HEK293T (cell line): ENCODE measurements at regions not wholly inside any gene's neighbourhood (a gene's known extent, or its start where the extent isn't known, plus 50 kb on each side); places are given as distances from the start of the nearest gene placed in this dataset.
"Not testable (repeated sequence)": the region's sequence is repeated elsewhere in the genome, so short reads cannot be mapped to it uniquely, and the experiment has no call there.

Source experiments
- CTCF ChIA-PET: fragments of 350-600 bp; formaldehyde crosslinking; extraction: SDS; loops from one replicate; lab custom pipeline; 2021; ENCODE audit warnings: antibody characterized with exemption, inconsistent platforms; lab: Yijun Ruan, JAX
- POLR2A ChIA-PET: fragments of 350-600 bp; formaldehyde crosslinking; extraction: SDS; loops from one replicate; lab custom pipeline; 2020; ENCODE audit warnings: antibody characterized with exemption, inconsistent platforms; lab: Yijun Ruan, JAX
- DNase-seq: peaks from one replicate; pipeline ENCODE4 v3.0.0; 2012; ENCODE audit warnings: mixed read lengths; ENCODE audit errors: extremely low spot score
- ARNT ChIP-seq: fragments of 450-650 bp; IDR thresholded peaks from 2 replicates; pipeline ENCODE4 v1.6.1; 2017; ENCODE audit warnings: mild to moderate bottlenecking
- BHLHE40 ChIP-seq: fragments of 450-650 bp; IDR thresholded peaks from 2 replicates; pipeline ENCODE4 v1.6.1; 2016; ENCODE audit warnings: mild to moderate bottlenecking, moderate library complexity, borderline replicate concordance
- CTBP1 ChIP-seq: fragments of 450-650 bp; IDR thresholded peaks from 2 replicates; pipeline ENCODE4 v1.6.1; 2016; ENCODE audit warnings: borderline replicate concordance
- ELF4 ChIP-seq: fragments of 450-650 bp; IDR thresholded peaks from 2 replicates; pipeline ENCODE4 v1.6.1; 2017; ENCODE audit warnings: antibody characterized with exemption
- FOXA1 ChIP-seq: fragments of 450-650 bp; IDR thresholded peaks from 2 replicates; pipeline ENCODE4 v1.6.1; 2016; ENCODE audit warnings: mild to moderate bottlenecking
- FOXK2 ChIP-seq: fragments of 450-650 bp; IDR thresholded peaks from 2 replicates; pipeline ENCODE4 v1.6.1; 2016; ENCODE audit warnings: mild to moderate bottlenecking
- FOXM1 ChIP-seq: fragments of 450-650 bp; IDR thresholded peaks from 2 replicates; pipeline ENCODE4 v1.6.1; 2017; ENCODE audit warnings: mild to moderate bottlenecking, borderline replicate concordance
- HDGF ChIP-seq: fragments of 450-650 bp; IDR thresholded peaks from 2 replicates; pipeline ENCODE4 v1.6.1; 2017; ENCODE audit warnings: antibody characterized with exemption, borderline replicate concordance
- L3MBTL2 ChIP-seq: fragments of 450-650 bp; conservative IDR thresholded peaks from 2 replicates; pipeline ENCODE4 v1.6.1; 2016; ENCODE audit warnings: mild to moderate bottlenecking
- LEF1 ChIP-seq: fragments of 450-650 bp; IDR thresholded peaks from 2 replicates; pipeline ENCODE4 v1.6.1; 2017; ENCODE audit warnings: mild to moderate bottlenecking, borderline replicate concordance
- NFRKB ChIP-seq: fragments of 450-650 bp; IDR thresholded peaks from 2 replicates; pipeline ENCODE4 v1.6.1; 2016; ENCODE audit warnings: mild to moderate bottlenecking, moderate library complexity
- SP1 ChIP-seq: fragments of 450-650 bp; IDR thresholded peaks from 2 replicates; pipeline ENCODE4 v1.6.1; 2017
- SUZ12 ChIP-seq: fragments of 450-650 bp; IDR thresholded peaks from 2 replicates; pipeline ENCODE4 v1.6.1; 2016; ENCODE audit warnings: mild to moderate bottlenecking
- TARDBP ChIP-seq: fragments of 450-650 bp; IDR thresholded peaks from 2 replicates; pipeline ENCODE4 v1.6.1; 2016
- ZNF384 ChIP-seq: fragments of 450-650 bp; IDR thresholded peaks from 2 replicates; pipeline ENCODE4 v1.6.1; 2016
- TF ChIP-seq, protein P1 (sequence below): fragments of 450-650 bp; IDR thresholded peaks from 2 replicates; pipeline ENCODE4 v1.6.1; 2016

DNA sequence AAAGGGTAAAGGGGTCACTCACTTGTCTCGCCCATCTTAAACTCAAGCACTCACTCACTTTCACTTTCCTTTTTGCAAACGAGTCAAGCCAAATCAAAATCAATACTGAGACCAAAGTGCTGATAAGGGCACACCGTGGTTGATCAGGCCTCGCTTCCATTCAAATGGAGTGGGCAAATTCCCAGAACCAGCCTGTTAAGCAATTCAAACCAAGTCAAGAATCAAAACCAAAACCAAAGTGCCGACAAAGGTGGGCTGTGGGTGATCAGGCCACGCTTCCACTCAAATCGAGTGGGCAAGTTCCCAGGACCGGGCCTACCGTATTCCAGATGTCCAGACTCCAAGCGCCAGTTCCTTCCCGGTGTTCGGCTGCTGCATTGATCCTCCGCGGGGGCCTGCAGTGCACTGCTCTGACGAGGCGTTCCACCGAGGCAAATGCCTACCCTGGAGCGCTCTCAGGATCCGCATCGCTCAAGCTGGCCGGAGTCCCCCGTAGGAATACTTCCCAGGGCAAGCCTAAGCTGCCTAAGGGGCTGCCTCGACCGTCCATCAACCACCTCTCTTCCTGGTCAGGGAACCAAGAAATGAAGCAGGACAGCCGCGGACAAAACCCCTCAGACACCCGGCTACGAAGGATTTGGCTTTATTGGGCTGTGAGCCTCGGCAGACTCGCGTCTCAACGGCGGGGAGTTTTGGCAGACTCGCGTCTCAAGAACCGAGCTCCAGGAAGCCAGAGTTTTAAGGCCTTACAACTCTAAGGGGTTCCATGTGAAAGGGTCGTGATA is 89.9 kb upstream of the SLC1A4 start:
- CTCF ChIA-PET: no interaction called here
- POLR2A ChIA-PET: no interaction called here
- TF ChIP-seq L3MBTL2: no peak
- TF ChIP-seq, protein P1, sequence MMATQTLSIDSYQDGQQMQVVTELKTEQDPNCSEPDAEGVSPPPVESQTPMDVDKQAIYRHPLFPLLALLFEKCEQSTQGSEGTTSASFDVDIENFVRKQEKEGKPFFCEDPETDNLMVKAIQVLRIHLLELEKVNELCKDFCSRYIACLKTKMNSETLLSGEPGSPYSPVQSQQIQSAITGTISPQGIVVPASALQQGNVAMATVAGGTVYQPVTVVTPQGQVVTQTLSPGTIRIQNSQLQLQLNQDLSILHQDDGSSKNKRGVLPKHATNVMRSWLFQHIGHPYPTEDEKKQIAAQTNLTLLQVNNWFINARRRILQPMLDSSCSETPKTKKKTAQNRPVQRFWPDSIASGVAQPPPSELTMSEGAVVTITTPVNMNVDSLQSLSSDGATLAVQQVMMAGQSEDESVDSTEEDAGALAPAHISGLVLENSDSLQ: no peak
- no peak for TF ChIP-seq FOXM1
- no peak for TF ChIP-seq TARDBP
- no peak for TF ChIP-seq ELF4
- TF ChIP-seq SP1: no peak
- TF ChIP-seq ARNT: no peak
- no peak for TF ChIP-seq NFRKB
- DNase-seq: no peak

DNA sequence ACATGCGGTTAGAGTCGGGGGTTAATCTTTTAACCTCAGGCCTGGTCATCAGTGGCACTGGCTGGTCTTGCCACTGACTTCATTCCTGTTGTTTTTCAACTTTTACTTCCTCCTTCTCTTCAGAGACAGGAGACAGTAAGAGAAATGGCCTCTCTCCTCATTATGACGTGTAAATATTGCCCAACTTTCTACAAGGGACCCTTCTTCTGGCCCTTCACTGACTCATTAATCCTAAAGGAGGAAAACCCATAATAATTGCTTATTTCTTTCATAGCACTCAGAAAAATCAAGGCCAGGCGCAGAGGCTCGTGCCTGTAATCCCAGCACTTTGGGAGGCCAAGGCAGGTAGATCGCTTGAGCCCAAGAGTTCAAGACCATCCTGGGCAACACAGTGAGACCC is 89.3 kb upstream of the SLC1A4 start:
- DNase-seq, CTCF ChIA-PET, POLR2A ChIA-PET: not testable (repeated sequence)

DNA sequence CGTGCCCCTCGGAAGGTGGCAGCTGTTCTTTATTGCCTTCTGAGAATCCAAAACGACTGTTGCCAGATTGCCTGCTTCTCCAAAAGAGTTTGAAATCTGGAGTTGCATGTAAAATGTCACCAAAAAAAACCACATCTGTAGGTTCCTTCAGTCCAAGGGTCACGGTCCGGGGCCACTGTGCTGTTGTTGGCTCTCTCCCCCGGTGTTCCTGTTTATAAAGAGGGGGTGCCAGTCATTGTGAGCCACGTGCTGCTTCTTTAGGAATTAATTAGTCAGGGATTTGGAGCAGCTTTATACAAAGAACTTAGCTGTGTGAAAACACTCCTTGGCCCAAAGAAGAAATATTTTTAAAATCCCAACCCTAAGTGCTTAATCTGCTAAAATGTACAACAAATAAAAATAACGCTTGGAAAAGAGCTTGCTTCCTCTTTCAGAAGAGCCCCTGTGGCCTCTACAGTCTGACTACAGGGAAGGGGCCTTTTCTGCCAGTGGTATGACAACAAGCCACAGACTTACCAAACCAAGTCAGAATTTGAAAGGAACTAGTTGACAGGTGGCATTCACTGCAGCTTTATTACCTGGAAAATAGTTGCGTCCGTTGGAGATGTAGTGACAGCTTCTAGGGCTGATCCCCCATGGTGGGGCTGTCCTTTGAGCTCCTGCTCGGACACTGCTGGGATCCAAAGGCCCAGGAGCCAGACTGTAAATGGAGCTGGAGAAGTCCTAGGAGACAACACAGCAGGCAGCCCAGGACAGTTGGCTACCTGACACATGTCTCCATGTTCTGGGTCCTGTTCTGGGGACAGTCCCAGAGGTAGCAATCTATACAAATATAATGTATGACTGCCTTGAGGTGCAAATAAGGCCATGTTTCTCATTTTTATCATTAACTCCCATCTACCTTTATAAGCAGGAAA is 84.5 kb upstream of the SLC1A4 start:
- ChIA-PET POLR2A (no interaction called here), CTCF (interaction anchor here (0.6 to 2.0 kb wide), 2 partner anchors 13 to 333 kb away, joined by 3 to 10 read pairs; no protein-coding TSS in a partner anchor)
- no peak for TF ChIP-seq TARDBP
- no peak for TF ChIP-seq HDGF
- no peak for TF ChIP-seq FOXA1
- TF ChIP-seq NFRKB: no peak
- no peak for TF ChIP-seq FOXK2
- TF ChIP-seq, protein P1: no peak
- no peak for TF ChIP-seq CTBP1
- no peak for TF ChIP-seq ELF4
- TF ChIP-seq ARNT: no peak
- no peak for TF ChIP-seq L3MBTL2
- no peak for TF ChIP-seq FOXM1
- TF ChIP-seq SUZ12: no peak
- TF ChIP-seq SP1: no peak
- TF ChIP-seq ZNF384: no peak
- TF ChIP-seq LEF1: no peak
- DNase-seq: no peak

DNA sequence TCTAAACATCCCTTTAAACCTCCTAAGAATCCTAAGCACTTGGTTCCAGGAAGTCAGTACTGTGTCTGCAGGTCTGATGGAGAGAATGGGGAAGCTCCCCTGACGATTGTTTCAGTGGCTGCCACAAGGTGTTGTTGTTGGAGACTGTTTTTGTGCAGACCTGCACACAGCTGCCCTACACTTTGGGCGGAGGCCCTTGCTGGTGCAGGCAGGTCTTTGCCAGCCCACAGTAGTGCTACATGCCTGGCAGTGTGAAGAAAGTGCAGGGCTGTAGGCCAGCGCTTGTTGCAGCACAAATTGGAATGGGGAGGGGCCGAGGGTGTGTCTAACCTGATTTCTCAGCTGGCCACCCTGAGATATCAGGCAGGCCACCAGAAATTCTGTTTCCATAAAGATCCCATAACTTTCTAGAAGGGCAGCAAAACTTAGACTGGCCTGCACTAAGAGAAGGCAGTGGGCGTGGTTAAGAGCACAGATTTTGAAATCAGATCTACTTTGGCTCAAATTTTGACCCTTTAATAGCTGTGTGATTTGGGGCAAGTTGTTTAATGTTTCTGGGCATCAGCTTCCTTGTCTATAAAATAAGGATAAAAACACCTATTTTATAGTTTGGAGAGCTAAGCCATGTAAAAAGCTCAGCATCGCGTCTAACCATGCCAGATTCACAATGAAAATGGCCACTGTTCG is 83.7 kb upstream of the SLC1A4 start:
- DNase-seq: no peak
- CTCF ChIA-PET: interaction anchor here (0.6 to 2.0 kb wide), 2 partner anchors 12 to 128 kb away, joined by 8 to 10 read pairs; no protein-coding TSS in a partner anchor

DNA sequence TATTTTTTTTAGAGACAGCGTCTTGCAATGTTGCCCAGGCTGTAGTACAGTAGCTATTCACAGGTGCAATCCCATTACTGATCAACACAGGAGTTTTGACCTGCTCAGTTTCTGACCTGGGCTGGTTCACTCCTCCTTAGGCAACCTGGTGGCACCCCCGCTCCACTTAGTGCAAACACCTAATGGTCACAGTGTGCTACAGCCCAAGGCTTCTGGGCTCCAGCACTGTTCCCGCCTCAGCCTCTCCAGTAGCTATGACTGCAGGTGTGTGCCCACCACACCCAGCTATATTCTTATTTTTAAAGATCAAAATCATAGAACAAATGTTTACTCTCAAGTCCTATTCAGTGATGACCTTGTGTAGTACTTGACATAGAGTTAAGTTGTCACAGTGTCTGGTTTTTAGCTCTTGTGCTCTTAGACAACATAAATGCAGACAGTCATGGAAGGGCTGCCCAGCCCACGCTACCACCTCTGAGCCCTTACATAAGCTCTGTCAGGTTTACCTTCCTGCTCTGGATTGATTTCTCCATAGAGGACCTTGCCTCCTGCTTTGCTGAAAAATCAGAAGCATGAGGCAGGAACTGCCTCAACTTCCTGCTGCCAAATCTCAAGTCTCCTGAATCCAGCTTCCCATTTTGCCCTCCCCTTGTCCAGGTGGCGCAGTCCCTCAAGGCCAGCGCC is 82.2 kb upstream of the SLC1A4 start:
- TF ChIP-seq CTBP1: no peak
- TF ChIP-seq LEF1: no peak
- TF ChIP-seq FOXK2: no peak
- no peak for TF ChIP-seq SP1
- no peak for TF ChIP-seq SUZ12
- TF ChIP-seq ELF4: no peak
- TF ChIP-seq FOXA1: no peak
- TF ChIP-seq BHLHE40: no peak
- CTCF ChIA-PET: no interaction called here
- POLR2A ChIA-PET: no interaction called here
- no peak for DNase-seq

More for the DNA sequence above, 83.7 kb upstream of the SLC1A4 start:
- POLR2A ChIA-PET: no interaction called here
- no peak for TF ChIP-seq ELF4
- no peak for TF ChIP-seq SP1
- TF ChIP-seq LEF1: no peak
- TF ChIP-seq L3MBTL2: no peak
- no peak for TF ChIP-seq FOXM1
- no peak for TF ChIP-seq HDGF
- TF ChIP-seq NFRKB: no peak
- no peak for TF ChIP-seq SUZ12

DNA sequence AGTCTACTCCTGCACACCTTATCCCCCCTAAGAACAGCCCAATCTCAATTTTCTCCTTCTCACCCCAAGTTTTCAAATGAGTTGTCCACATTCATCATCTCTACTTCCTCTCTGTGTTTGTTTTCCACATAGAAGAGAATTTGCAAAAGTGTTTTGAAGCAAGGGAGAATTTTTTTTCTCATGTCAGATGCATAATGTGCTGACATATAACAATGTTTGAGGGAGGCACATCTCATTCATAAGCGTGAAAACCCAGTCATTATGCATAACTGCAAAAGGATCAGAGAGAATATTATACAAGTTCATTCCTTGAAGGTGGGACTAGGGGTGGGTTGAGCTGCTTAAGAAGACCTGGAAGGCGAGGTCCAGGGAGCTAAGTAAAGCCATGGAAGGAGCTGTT is 80.8 kb upstream of the SLC1A4 start:
- CTCF ChIA-PET: interaction anchor here (0.7 to 1.2 kb wide), 2 partner anchors 9 to 14 kb away, joined by 3 read pairs; no protein-coding TSS in a partner anchor
- POLR2A ChIA-PET: no interaction called here
- no peak for TF ChIP-seq HDGF
- TF ChIP-seq CTBP1: no peak
- TF ChIP-seq TARDBP: no peak
- TF ChIP-seq BHLHE40: no peak
- TF ChIP-seq, protein P1: no peak
- no peak for TF ChIP-seq LEF1
- no peak for TF ChIP-seq ZNF384
- TF ChIP-seq FOXM1: no peak
- no peak for TF ChIP-seq SUZ12
- DNase-seq: no peak
